Endothelial cell of umbilical vein (primary cell): ENCODE measurements at regions not wholly inside any gene's neighbourhood (a gene's known extent, or its start where the extent isn't known, plus 50 kb on each side); places are given as distances from the start of the nearest gene placed in this dataset.

Experiments used
- EZH2 ChIP-seq: IDR thresholded peaks from 2 replicates; pipeline ENCODE4 v1.6.1; 2012; ENCODE audit warnings: borderline replicate concordance, low read depth, mild to moderate bottlenecking, moderate library complexity, low read length, inconsistent platforms; ENCODE audit not compliant: severe bottlenecking
- MYC ChIP-seq: IDR thresholded peaks from one replicate; pipeline ENCODE4 v1.6.1; 2011; ENCODE audit warnings: mild to moderate bottlenecking, low read depth, low read length
- POLR2A ChIP-seq: IDR thresholded peaks from 2 replicates; pipeline ENCODE4 v1.6.1; 2012; ENCODE audit warnings: low read depth, mild to moderate bottlenecking, control low read depth, low read length
- POLR2AphosphoS5 ChIP-seq: IDR thresholded peaks from 2 replicates; pipeline ENCODE4 v1.6.1; 2012; ENCODE audit warnings: low read depth, mild to moderate bottlenecking, control low read depth, low read length, moderate library complexity; ENCODE audit not compliant: insufficient read depth
- TF ChIP-seq, protein P1 (sequence below), 2 donors: IDR thresholded peaks; 1 replicate in 1 of 2; 2 replicates in 1 of 2; pipeline ENCODE4 v1.5.1; 2011; ENCODE audit warnings: low read length in 2 of 2, mild to moderate bottlenecking in 2 of 2, moderate library complexity in 2 of 2, control low read depth in 1 of 2, inconsistent platforms in 1 of 2, low read depth in 1 of 2; ENCODE audit not compliant: insufficient read depth in 1 of 2; ENCODE audit errors: extremely low read depth in 1 of 2
- TF ChIP-seq, protein P2 (sequence below): IDR thresholded peaks from 2 replicates; pipeline ENCODE4 v1.6.1; 2011; ENCODE audit not compliant: insufficient read depth, insufficient read length

GRCh38 chr2:133654949-133655348 is 86.7 kb upstream of the NCKAP5 start:
- TF ChIP-seq POLR2A (no peak), EZH2 (no peak), POLR2AphosphoS5 (no peak), MYC (no peak)
- TF ChIP-seq, protein P1, sequence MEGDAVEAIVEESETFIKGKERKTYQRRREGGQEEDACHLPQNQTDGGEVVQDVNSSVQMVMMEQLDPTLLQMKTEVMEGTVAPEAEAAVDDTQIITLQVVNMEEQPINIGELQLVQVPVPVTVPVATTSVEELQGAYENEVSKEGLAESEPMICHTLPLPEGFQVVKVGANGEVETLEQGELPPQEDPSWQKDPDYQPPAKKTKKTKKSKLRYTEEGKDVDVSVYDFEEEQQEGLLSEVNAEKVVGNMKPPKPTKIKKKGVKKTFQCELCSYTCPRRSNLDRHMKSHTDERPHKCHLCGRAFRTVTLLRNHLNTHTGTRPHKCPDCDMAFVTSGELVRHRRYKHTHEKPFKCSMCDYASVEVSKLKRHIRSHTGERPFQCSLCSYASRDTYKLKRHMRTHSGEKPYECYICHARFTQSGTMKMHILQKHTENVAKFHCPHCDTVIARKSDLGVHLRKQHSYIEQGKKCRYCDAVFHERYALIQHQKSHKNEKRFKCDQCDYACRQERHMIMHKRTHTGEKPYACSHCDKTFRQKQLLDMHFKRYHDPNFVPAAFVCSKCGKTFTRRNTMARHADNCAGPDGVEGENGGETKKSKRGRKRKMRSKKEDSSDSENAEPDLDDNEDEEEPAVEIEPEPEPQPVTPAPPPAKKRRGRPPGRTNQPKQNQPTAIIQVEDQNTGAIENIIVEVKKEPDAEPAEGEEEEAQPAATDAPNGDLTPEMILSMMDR (IDR thresholded peaks at IDR 0.05; ENCODE audit: extremely low read depth in 1 of 2, insufficient read depth in 1 of 2, low read depth in 1 of 2, low read length in 2 of 2) = no peak
- TF ChIP-seq, protein P2, sequence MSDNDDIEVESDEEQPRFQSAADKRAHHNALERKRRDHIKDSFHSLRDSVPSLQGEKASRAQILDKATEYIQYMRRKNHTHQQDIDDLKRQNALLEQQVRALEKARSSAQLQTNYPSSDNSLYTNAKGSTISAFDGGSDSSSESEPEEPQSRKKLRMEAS = no peak
